C1 segment of cervical spinal cord (tissue), 14 donors: ENCODE measurements at regions not wholly inside any gene's neighbourhood (a gene's known extent, or its start where the extent isn't known, plus 50 kb on each side); places are given as distances from the start of the nearest gene placed in this dataset.

ENCODE experiments used
- DNase-seq, 14 donors: peaks; one replicate each; lab custom pipeline; 2025; lab: John Stamatoyannopoulos, UW

- DNase-seq: no peak
Measured at GRCh38 chr4:163868445-163868844, 374.0 kb downstream of the TMA16 start.

- DNase-seq: no peak
Measured at GRCh38 chr4:163871078-163871477, 376.6 kb downstream of the TMA16 start.

- DNase-seq: no peak
Measured at GRCh38 chr4:163875327-163875726, 380.8 kb downstream of the TMA16 start.

GRCh38 chr4:163878336-163879121, 384.0 kb downstream of the TMA16 start:
- no peak for DNase-seq

- DNase-seq: no peak
Measured at GRCh38 chr4:163892417-163892816, 397.9 kb downstream of the TMA16 start.

GRCh38 chr4:163895378-163896005, 401.0 kb downstream of the TMA16 start:
- DNase-seq: no peak

- no peak for DNase-seq
Measured at GRCh38 chr4:163901319-163901718, 406.8 kb downstream of the TMA16 start.

- DNase-seq: no peak
Measured at GRCh38 chr4:163902417-163902816, 407.9 kb downstream of the TMA16 start.

- DNase-seq: no peak
Measured at GRCh38 chr4:163911891-163912290, 417.4 kb downstream of the TMA16 start.

- DNase-seq: peak in 1 of 14 donors; percentile 21
Measured at GRCh38 chr4:163913571-163913970, 419.1 kb downstream of the TMA16 start.

GRCh38 chr4:163915896-163916295, 421.4 kb downstream of the TMA16 start:
- DNase-seq: no peak

- DNase-seq: no peak
Measured at GRCh38 chr4:163920426-163920825, 425.9 kb downstream of the TMA16 start.

GRCh38 chr4:163922302-163922701, 427.8 kb downstream of the TMA16 start:
- DNase-seq: no peak

- DNase-seq: no peak
Measured at GRCh38 chr4:163923092-163923491, 428.6 kb downstream of the TMA16 start.

GRCh38 chr4:163930086-163930485, 435.6 kb downstream of the TMA16 start:
- no peak for DNase-seq

GRCh38 chr4:163932504-163932903, 438.0 kb downstream of the TMA16 start:
- no peak for DNase-seq

GRCh38 chr4:163939597-163939996, 445.1 kb downstream of the TMA16 start:
- no peak for DNase-seq

- no peak for DNase-seq
Measured at GRCh38 chr4:163941221-163941905, 446.9 kb downstream of the TMA16 start.

- DNase-seq: no peak
Measured at GRCh38 chr4:163948920-163949455, 454.5 kb downstream of the TMA16 start.

GRCh38 chr4:163949976-163950601, 455.6 kb downstream of the TMA16 start:
- no peak for DNase-seq

GRCh38 chr4:163955288-163955687, 460.8 kb downstream of the TMA16 start:
- no peak for DNase-seq

GRCh38 chr4:163958751-163959150, 464.3 kb downstream of the TMA16 start:
- no peak for DNase-seq
